ENCODE measurements at regions not wholly inside any gene's neighbourhood (a gene's known extent, or its start where the extent isn't known, plus 50 kb on each side); places are given as distances from the start of the nearest gene placed in this dataset.

- Mint-ChIP-seq H3K4me1 (no peaks in the 10 kb centered on the region), H3K27ac (no peak overlapping the region), H3K36me3 (no peaks in the 10 kb centered on the region), H3K9me3 (peaks cover 19 to 34% (median 22%) of the 10 kb centered on the region in 3 donors), H3K4me3 (no peak overlapping the region), H3K27me3 (no peaks in the 10 kb centered on the region)
- no CpG with 5 or more reads among the region's 3 CpGs for WGBS (ENCODE audit: insufficient coverage)
- H3K4me1 ChIP-seq (ENCODE audit: control insufficient read depth in 1 of 2, extremely low read depth in 1 of 2, insufficient read depth in 2 of 2, low read length in 2 of 2): no peaks in the 10 kb centered on the region
- no peak overlapping the region for H3K27ac ChIP-seq (ENCODE audit: low read length)
- H3K36me3 ChIP-seq (ENCODE audit: control insufficient read depth in 2 of 2, extremely low read depth in 1 of 2, insufficient read depth in 1 of 2, low read length in 1 of 2): no peaks in the 10 kb centered on the region
- H3K27me3 ChIP-seq (replicated peaks in 1 of 2; ENCODE audit: control insufficient read depth in 2 of 2, extremely low read depth in 1 of 2, insufficient read depth in 2 of 2, low read length in 1 of 2): no peaks in the 10 kb centered on the region
- ChIA-PET POLR2A (no interaction called here), CTCF (no interaction called here)
- no peak for ATAC-seq (replicated peaks in 1 of 4)
- no peak for DNase-seq
- H3K9me3 ChIP-seq: no peaks in the 10 kb centered on the region
- no peak overlapping the region for H3K4me3 ChIP-seq (ENCODE audit: control insufficient read depth in 1 of 2, extremely low read depth in 1 of 2, low read length in 1 of 2)
These were observed 299.2 kb downstream of the CNTN3 start for GRCh38 chr3:74315291-74315690.

- peaks cover 22 to 39% (median 22%) of the 10 kb centered on the region in 3 donors for H3K9me3 Mint-ChIP-seq
- Histone ChIP-seq H3K27ac (ENCODE audit: low read length) (no peak overlapping the region), H3K4me1 (ENCODE audit: control insufficient read depth in 1 of 2, extremely low read depth in 1 of 2, insufficient read depth in 2 of 2, low read length in 2 of 2) (no peaks in the 10 kb centered on the region), H3K4me3 (ENCODE audit: control insufficient read depth in 1 of 2, extremely low read depth in 1 of 2, low read length in 1 of 2) (no peak overlapping the region), H3K9me3 (no peaks in the 10 kb centered on the region), H3K36me3 (ENCODE audit: control insufficient read depth in 2 of 2, extremely low read depth in 1 of 2, insufficient read depth in 1 of 2, low read length in 1 of 2) (no peaks in the 10 kb centered on the region), H3K27me3 (replicated peaks in 1 of 2; ENCODE audit: control insufficient read depth in 2 of 2, extremely low read depth in 1 of 2, insufficient read depth in 2 of 2, low read length in 1 of 2) (no peaks in the 10 kb centered on the region)
- no peak for DNase-seq
- no peaks in the 10 kb centered on the region for H3K4me1 Mint-ChIP-seq
- H3K27me3 Mint-ChIP-seq: no peaks in the 10 kb centered on the region
- ChIA-PET CTCF (no interaction called here), POLR2A (no interaction called here)
- H3K36me3 Mint-ChIP-seq: no peaks in the 10 kb centered on the region
- H3K4me3 Mint-ChIP-seq: no peak overlapping the region
- WGBS (ENCODE audit: insufficient coverage): 82% methylated on average over 2 of the region's 2 CpGs
- ATAC-seq (replicated peaks in 1 of 4): no peak
- H3K27ac Mint-ChIP-seq: no peak overlapping the region
These were observed 299.8 kb downstream of the CNTN3 start for GRCh38 chr3:74314696-74315095.

- H3K27ac Mint-ChIP-seq: no peak overlapping the region
- H3K27me3 Mint-ChIP-seq: no peaks in the 10 kb centered on the region
- no peak overlapping the region for H3K4me3 ChIP-seq (ENCODE audit: control insufficient read depth in 1 of 2, extremely low read depth in 1 of 2, low read length in 1 of 2)
- WGBS (ENCODE audit: insufficient coverage): no CpG with 5 or more reads among the region's 1 CpG
- H3K4me3 Mint-ChIP-seq: no peak overlapping the region
- H3K4me1 Mint-ChIP-seq: no peaks in the 10 kb centered on the region
- POLR2A ChIA-PET: no interaction called here
- DNase-seq: no peak
- H3K9me3 ChIP-seq: no peaks in the 10 kb centered on the region
- ATAC-seq (replicated peaks in 1 of 4): no peak
- H3K27ac ChIP-seq (ENCODE audit: low read length): no peak overlapping the region
- no peaks in the 10 kb centered on the region for H3K36me3 ChIP-seq (ENCODE audit: control insufficient read depth in 2 of 2, extremely low read depth in 1 of 2, insufficient read depth in 1 of 2, low read length in 1 of 2)
- no peaks in the 10 kb centered on the region for H3K27me3 ChIP-seq (replicated peaks in 1 of 2; ENCODE audit: control insufficient read depth in 2 of 2, extremely low read depth in 1 of 2, insufficient read depth in 2 of 2, low read length in 1 of 2)
- no peaks in the 10 kb centered on the region for H3K4me1 ChIP-seq (ENCODE audit: control insufficient read depth in 1 of 2, extremely low read depth in 1 of 2, insufficient read depth in 2 of 2, low read length in 2 of 2)
- CTCF ChIA-PET: interaction anchor here in 1 of 2 donors (0.6 kb wide), 1 partner anchor 276 kb away, joined by 3 read pairs; no protein-coding TSS in a partner anchor
- H3K9me3 Mint-ChIP-seq: peaks cover 15 to 24% (median 21%) of the 10 kb centered on the region in 3 donors
- no peaks in the 10 kb centered on the region for H3K36me3 Mint-ChIP-seq
These were observed 304.7 kb downstream of the CNTN3 start for GRCh38 chr3:74309716-74310115.

- H3K9me3 ChIP-seq: no peaks in the 10 kb centered on the region
- ChIA-PET CTCF (no interaction called here), POLR2A (no interaction called here)
- H3K36me3 ChIP-seq (ENCODE audit: control insufficient read depth in 2 of 2, extremely low read depth in 1 of 2, insufficient read depth in 1 of 2, low read length in 1 of 2): no peaks in the 10 kb centered on the region
- Mint-ChIP-seq H3K9me3 (peaks cover 0 to 5% (median 4%) of the 10 kb centered on the region in 3 donors), H3K4me3 (no peak overlapping the region), H3K4me1 (no peaks in the 10 kb centered on the region), H3K27ac (no peak overlapping the region), H3K36me3 (no peaks in the 10 kb centered on the region), H3K27me3 (no peaks in the 10 kb centered on the region)
- no peaks in the 10 kb centered on the region for H3K27me3 ChIP-seq (replicated peaks in 1 of 2; ENCODE audit: control insufficient read depth in 2 of 2, extremely low read depth in 1 of 2, insufficient read depth in 2 of 2, low read length in 1 of 2)
- no peak overlapping the region for H3K27ac ChIP-seq (ENCODE audit: low read length)
- no peaks in the 10 kb centered on the region for H3K4me1 ChIP-seq (ENCODE audit: control insufficient read depth in 1 of 2, extremely low read depth in 1 of 2, insufficient read depth in 2 of 2, low read length in 2 of 2)
- DNase-seq (no peak), ATAC-seq (replicated peaks in 1 of 4) (no peak)
- no CpG with 5 or more reads among the region's 1 CpG for WGBS (ENCODE audit: insufficient coverage)
- H3K4me3 ChIP-seq (ENCODE audit: control insufficient read depth in 1 of 2, extremely low read depth in 1 of 2, low read length in 1 of 2): no peak overlapping the region
These were observed 310.0 kb downstream of the CNTN3 start for GRCh38 chr3:74304424-74304823.

- Mint-ChIP-seq H3K36me3 (no peaks in the 10 kb centered on the region), H3K4me1 (no peaks in the 10 kb centered on the region)
- ATAC-seq (replicated peaks in 1 of 4): no peak
These were observed 310.7 kb downstream of the CNTN3 start for GRCh38 chr3:74303711-74304110.

GRCh38 chr3:74302969-74303368, 311.5 kb downstream of the CNTN3 start:
- H3K4me3 ChIP-seq (ENCODE audit: control insufficient read depth in 1 of 2, extremely low read depth in 1 of 2, low read length in 1 of 2): no peak overlapping the region
- ATAC-seq (replicated peaks in 1 of 4) (no peak), DNase-seq (no peak)
- CTCF ChIA-PET: no interaction called here
- no peak overlapping the region for H3K27ac ChIP-seq (ENCODE audit: low read length)
- H3K9me3 ChIP-seq: no peaks in the 10 kb centered on the region
- Mint-ChIP-seq H3K4me3 (no peak overlapping the region), H3K27ac (no peak overlapping the region), H3K9me3 (peaks cover 0 to 5% (median 4%) of the 10 kb centered on the region in 3 donors), H3K36me3 (no peaks in the 10 kb centered on the region), H3K4me1 (no peaks in the 10 kb centered on the region), H3K27me3 (no peaks in the 10 kb centered on the region)
- no peaks in the 10 kb centered on the region for H3K4me1 ChIP-seq (ENCODE audit: control insufficient read depth in 1 of 2, extremely low read depth in 1 of 2, insufficient read depth in 2 of 2, low read length in 2 of 2)
- no peaks in the 10 kb centered on the region for H3K27me3 ChIP-seq (replicated peaks in 1 of 2; ENCODE audit: control insufficient read depth in 2 of 2, extremely low read depth in 1 of 2, insufficient read depth in 2 of 2, low read length in 1 of 2)
- WGBS (ENCODE audit: insufficient coverage): 80% methylated on average over 1 of the region's 1 CpG
- POLR2A ChIA-PET: no interaction called here
- H3K36me3 ChIP-seq (ENCODE audit: control insufficient read depth in 2 of 2, extremely low read depth in 1 of 2, insufficient read depth in 1 of 2, low read length in 1 of 2): no peaks in the 10 kb centered on the region

More at GRCh38 chr3:74303711-74304110, 310.7 kb downstream of the CNTN3 start:
- ChIA-PET POLR2A (no interaction called here), CTCF (no interaction called here)
- no peak overlapping the region for H3K27ac ChIP-seq (ENCODE audit: low read length)
- no peak overlapping the region for H3K27ac Mint-ChIP-seq
- no peaks in the 10 kb centered on the region for H3K27me3 Mint-ChIP-seq
- H3K36me3 ChIP-seq (ENCODE audit: control insufficient read depth in 2 of 2, extremely low read depth in 1 of 2, insufficient read depth in 1 of 2, low read length in 1 of 2): no peaks in the 10 kb centered on the region
- H3K27me3 ChIP-seq (replicated peaks in 1 of 2; ENCODE audit: control insufficient read depth in 2 of 2, extremely low read depth in 1 of 2, insufficient read depth in 2 of 2, low read length in 1 of 2): no peaks in the 10 kb centered on the region
- no peak overlapping the region for H3K4me3 ChIP-seq (ENCODE audit: control insufficient read depth in 1 of 2, extremely low read depth in 1 of 2, low read length in 1 of 2)
- H3K9me3 ChIP-seq: no peaks in the 10 kb centered on the region
- H3K4me3 Mint-ChIP-seq: no peak overlapping the region
- WGBS (ENCODE audit: insufficient coverage): no CpG with 5 or more reads among the region's 2 CpGs
- no peak for DNase-seq
- no peaks in the 10 kb centered on the region for H3K4me1 ChIP-seq (ENCODE audit: control insufficient read depth in 1 of 2, extremely low read depth in 1 of 2, insufficient read depth in 2 of 2, low read length in 2 of 2)
- H3K9me3 Mint-ChIP-seq: peaks cover 0 to 5% (median 4%) of the 10 kb centered on the region in 3 donors

GRCh38 chr3:74302281-74302680, 312.2 kb downstream of the CNTN3 start:
- ChIA-PET POLR2A (no interaction called here), CTCF (no interaction called here)
- H3K27ac ChIP-seq (ENCODE audit: low read length): no peak overlapping the region
- H3K4me1 ChIP-seq (ENCODE audit: control insufficient read depth in 1 of 2, extremely low read depth in 1 of 2, insufficient read depth in 2 of 2, low read length in 2 of 2): no peaks in the 10 kb centered on the region
- no peaks in the 10 kb centered on the region for H3K27me3 ChIP-seq (replicated peaks in 1 of 2; ENCODE audit: control insufficient read depth in 2 of 2, extremely low read depth in 1 of 2, insufficient read depth in 2 of 2, low read length in 1 of 2)
- Mint-ChIP-seq H3K27me3 (no peaks in the 10 kb centered on the region), H3K4me1 (no peaks in the 10 kb centered on the region), H3K27ac (no peak overlapping the region), H3K36me3 (no peaks in the 10 kb centered on the region), H3K4me3 (no peak overlapping the region), H3K9me3 (peaks cover 0 to 9% (median 4%) of the 10 kb centered on the region in 3 donors)
- WGBS (ENCODE audit: insufficient coverage): no CpG with 5 or more reads among the region's 1 CpG
- no peaks in the 10 kb centered on the region for H3K9me3 ChIP-seq
- DNase-seq (no peak), ATAC-seq (replicated peaks in 1 of 4) (no peak)
- no peaks in the 10 kb centered on the region for H3K36me3 ChIP-seq (ENCODE audit: control insufficient read depth in 2 of 2, extremely low read depth in 1 of 2, insufficient read depth in 1 of 2, low read length in 1 of 2)
- H3K4me3 ChIP-seq (ENCODE audit: control insufficient read depth in 1 of 2, extremely low read depth in 1 of 2, low read length in 1 of 2): no peak overlapping the region
